ENCODE measurements at regions not wholly inside any gene's neighbourhood (a gene's known extent, or its start where the extent isn't known, plus 50 kb on each side); places are given as distances from the start of the nearest gene placed in this dataset.

GRCh38 chr10:129136074-129136473, 331.0 kb upstream of the MGMT start:
- Mint-ChIP-seq H3K4me1 (ENCODE audit: low read depth) (no peaks in the 10 kb centered on the region), H3K36me3 (ENCODE audit: low read depth) (peaks cover 5% of the 10 kb centered on the region), H3K4me3 (no peak overlapping the region), H3K27me3 (ENCODE audit: insufficient read depth) (peaks cover 2% of the 10 kb centered on the region; the same call in 1 of the 2 replicates), H3K27ac (no peak overlapping the region), H3K9me3 (peaks cover 72% of the 10 kb centered on the region)
- no peak for TF ChIP-seq CTCF (IDR thresholded peaks at IDR 0.05)
- DNase-seq: no peak

GRCh38 chr10:129136951-129137350, 330.1 kb upstream of the MGMT start:
- no peak for DNase-seq
- H3K9me3 Mint-ChIP-seq: peaks cover 65% of the 10 kb centered on the region

GRCh38 chr10:129140921-129141885, 325.8 kb upstream of the MGMT start:
- Mint-ChIP-seq H3K36me3 (ENCODE audit: low read depth) (peaks cover 5% of the 10 kb centered on the region), H3K4me3 (no peak overlapping the region), H3K9me3 (peaks cover 76% of the 10 kb centered on the region), H3K27me3 (ENCODE audit: insufficient read depth) (peaks cover 2% of the 10 kb centered on the region; the same call in 1 of the 2 replicates), H3K27ac (no peak overlapping the region), H3K4me1 (ENCODE audit: low read depth) (no peaks in the 10 kb centered on the region)
- no peak for TF ChIP-seq CTCF (IDR thresholded peaks at IDR 0.05)
- no peak for DNase-seq

More at GRCh38 chr10:129136951-129137350, 330.1 kb upstream of the MGMT start:
- Mint-ChIP-seq H3K27me3 (ENCODE audit: insufficient read depth) (peaks cover 2% of the 10 kb centered on the region; the same call in 1 of the 2 replicates), H3K36me3 (ENCODE audit: low read depth) (peaks cover 5% of the 10 kb centered on the region), H3K4me3 (no peak overlapping the region), H3K4me1 (ENCODE audit: low read depth) (no peaks in the 10 kb centered on the region), H3K27ac (no peak overlapping the region)
- TF ChIP-seq CTCF (IDR thresholded peaks at IDR 0.05): no peak

GRCh38 chr10:129151281-129151680, 315.8 kb upstream of the MGMT start:
- DNase-seq: no peak
- TF ChIP-seq CTCF (IDR thresholded peaks at IDR 0.05): no peak
- Mint-ChIP-seq H3K36me3 (ENCODE audit: low read depth) (peaks cover 5% of the 10 kb centered on the region; the same call in 1 of the 2 replicates), H3K4me3 (no peak overlapping the region), H3K27me3 (ENCODE audit: insufficient read depth) (no peaks in the 10 kb centered on the region), H3K9me3 (peaks cover 55% of the 10 kb centered on the region), H3K27ac (no peak overlapping the region), H3K4me1 (ENCODE audit: low read depth) (no peaks in the 10 kb centered on the region)

- Mint-ChIP-seq H3K36me3 (ENCODE audit: low read depth) (no peaks in the 10 kb centered on the region; the same call in 1 of the 2 replicates), H3K27ac (no peak overlapping the region), H3K4me3 (no peak overlapping the region), H3K27me3 (ENCODE audit: insufficient read depth) (0 out of 2 replicates have a peak, but pooled peaks cover 1% of the 10 kb centered on the region), H3K4me1 (ENCODE audit: low read depth) (no peaks in the 10 kb centered on the region), H3K9me3 (peaks cover 44% of the 10 kb centered on the region)
- no peak for DNase-seq
- no peak for TF ChIP-seq CTCF (IDR thresholded peaks at IDR 0.05)
Observed at GRCh38 chr10:129156406-129156805, 310.6 kb upstream of the MGMT start.

Data from HFFc6 (cell line).